Stimulated activated CD4-positive, alpha-beta T cell treated with anti-CD3 and anti-CD28 coated beads, Interleukin-1b, Interleukin-23, amount 100 ng/mL, for 24 hours (primary cell): ENCODE measurements at regions not wholly inside any gene's neighbourhood (a gene's known extent, or its start where the extent isn't known, plus 50 kb on each side); places are given as distances from the start of the nearest gene placed in this dataset.

Experiments
- DNase-seq, 4 experiments: peaks; one replicate each; pipeline ENCODE4 v3.0.0-alpha.2; 2020; ENCODE audit warnings: low read depth in 4 of 4, low spot score in 1 of 4

DNA sequence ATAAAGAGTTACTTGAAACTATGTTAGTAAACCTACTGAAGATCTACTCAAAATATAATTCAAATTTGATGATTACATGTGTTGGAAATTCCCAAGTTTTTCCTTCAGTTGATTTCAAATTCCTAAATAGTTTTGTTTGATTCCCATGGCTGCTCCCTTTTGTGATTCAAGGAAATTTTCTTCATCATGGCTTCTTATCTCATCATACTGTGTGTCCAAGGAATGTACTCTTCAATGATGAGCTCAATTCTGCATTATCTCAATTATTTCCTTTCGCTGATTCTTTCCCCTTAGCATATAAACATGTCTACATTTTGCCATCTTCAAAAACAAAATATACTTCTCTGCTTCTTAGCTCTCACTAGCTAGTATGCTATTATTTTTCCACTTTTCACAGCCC is 460.4 kb upstream of the NAALADL2 start:
- no peak for DNase-seq

DNA sequence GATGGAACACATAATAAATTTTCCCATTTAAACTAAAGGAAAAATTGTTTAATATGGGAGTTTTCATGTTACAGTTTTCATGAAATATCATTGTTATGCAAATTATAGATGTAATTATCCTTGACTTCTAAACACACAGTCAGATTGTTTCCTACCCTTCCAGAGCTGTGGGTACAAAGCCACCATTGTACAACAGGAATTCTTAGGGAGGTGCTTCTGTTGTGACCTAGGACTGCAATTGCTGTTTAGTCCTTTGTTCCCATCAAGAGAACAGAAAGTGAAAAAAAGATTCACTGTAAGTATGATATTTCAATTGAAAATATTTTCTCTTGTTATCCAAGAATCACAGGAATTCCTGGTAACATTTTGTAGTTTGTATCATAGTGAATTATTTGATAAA is 455.3 kb upstream of the NAALADL2 start:
- no peak for DNase-seq

DNA sequence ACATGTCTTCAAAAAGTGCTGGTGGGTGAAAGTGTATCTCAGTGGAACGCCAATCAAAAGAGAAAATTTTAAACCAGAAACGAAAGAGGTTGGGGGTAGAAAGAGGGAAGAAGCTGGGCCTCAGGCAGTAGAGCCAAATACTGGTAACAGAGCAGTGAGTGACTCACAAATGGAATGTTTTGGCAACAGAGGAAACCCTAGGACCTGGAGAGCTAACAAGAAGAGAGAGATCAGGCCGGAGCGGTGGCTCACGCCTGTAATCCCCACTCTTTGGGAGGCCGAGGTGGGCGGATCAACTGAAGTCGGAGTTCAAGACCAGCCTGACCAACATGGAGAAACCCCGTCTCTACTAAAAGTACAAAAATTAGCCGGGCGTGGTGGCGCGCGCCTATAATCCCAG is 450.8 kb upstream of the NAALADL2 start:
- no peak for DNase-seq

DNA sequence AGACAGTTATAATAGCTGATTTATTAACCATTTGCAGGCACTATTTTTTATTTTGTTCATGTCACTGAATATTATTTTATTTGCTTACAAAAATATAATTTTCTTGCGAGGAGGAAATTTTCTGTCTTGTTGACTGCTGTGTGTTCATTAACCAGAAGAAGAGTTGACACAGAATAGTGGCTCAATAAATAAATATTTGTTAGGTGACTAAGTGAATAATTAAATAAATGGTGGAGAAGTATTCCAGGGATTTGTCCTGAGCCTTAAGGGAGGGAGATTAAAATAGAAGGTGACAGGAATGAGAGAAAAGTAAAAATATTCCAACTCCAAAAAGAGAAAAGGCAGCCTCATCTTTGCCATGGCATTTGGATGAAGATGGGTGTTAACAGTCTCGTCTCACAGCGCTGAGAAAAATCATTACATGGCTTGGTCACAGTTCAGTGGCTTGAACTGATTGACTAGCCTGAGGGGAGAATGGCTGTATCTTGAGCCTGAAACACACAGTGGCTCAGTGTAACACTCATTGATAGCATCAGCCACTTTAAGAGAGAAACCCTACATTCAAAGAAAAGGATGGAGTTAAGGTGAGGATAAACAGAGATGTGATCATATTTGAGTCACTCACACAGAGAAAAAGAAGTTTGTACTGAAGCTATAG is 449.9 kb upstream of the NAALADL2 start:
- no peak for DNase-seq

DNA sequence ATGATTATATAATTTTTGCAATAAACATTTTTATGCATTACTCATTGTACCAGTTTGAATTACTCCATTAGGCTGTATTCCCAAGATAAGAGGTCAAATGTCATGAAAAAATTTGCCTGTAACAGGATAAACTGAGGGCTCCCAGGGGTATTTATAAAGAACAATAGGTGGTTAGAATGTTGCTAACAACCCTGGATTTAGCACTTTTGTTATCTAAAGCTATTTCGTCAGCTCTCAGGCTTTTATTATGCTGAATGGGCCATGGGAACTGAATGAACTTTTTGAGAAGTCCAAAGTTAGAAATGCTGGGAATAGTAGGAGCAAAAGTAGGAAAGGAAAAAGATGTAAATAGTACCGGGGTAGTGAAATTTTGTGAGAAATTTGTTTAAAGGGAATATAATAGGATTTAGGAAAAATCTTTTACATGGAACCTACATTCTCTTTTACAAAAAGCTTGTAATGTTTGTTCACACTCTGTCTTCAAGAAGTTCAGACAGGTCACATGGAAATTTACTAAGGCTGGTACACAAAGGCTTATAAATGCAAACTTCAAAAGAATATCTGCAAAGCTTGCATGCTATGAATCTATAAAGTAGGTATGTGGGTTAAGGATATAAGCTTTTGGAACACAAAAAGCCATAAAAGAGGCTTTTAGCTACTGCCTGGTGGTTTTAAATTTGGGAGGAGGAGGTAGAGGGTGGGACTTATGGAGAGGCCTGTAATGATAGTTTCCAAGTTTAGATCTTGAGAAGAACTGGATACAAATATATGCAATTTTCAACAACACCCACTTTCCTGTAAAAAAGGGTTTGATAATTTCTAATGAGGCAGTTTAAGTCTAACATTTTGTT is 445.8 kb upstream of the NAALADL2 start:
- no peak for DNase-seq

DNA sequence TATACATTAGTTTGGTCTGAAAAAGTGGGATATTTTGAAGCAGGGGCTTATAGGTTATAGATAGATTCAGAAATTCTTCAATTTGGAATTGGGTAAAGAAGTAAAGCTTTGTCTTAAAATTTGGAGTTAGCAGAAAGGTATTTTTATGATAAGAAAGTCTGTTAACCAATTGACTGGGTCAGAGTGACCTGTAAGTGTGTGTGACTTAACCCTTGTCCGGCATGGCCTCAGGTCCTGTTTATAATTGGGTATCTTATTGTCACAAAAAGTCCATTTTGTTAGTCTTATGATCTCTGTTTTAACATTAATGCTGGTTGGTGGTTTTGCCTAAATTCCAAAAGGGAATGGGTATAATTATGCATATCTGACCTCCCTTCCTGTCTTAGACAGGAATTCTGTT is 444.2 kb upstream of the NAALADL2 start:
- no peak for DNase-seq

DNA sequence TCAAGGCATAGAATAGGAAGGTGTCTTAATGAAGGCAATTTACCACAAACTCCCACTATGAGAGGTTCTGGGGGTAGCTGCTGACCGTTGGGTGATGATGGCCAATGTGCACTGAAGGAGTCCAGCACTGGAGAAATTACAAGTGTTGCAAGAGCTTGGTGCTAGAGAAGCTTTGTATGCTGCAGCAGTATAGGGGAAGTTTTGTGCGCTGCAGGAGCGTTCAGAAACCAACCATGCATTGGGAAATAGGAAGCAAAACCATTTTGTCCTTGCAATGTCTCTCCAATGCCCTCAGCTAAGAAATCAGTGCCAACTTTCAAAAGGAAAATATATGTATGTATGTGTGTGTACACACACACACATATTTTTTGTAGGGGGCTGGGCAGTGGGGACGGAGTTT is 441.6 kb upstream of the NAALADL2 start:
- DNase-seq: no peak

DNA sequence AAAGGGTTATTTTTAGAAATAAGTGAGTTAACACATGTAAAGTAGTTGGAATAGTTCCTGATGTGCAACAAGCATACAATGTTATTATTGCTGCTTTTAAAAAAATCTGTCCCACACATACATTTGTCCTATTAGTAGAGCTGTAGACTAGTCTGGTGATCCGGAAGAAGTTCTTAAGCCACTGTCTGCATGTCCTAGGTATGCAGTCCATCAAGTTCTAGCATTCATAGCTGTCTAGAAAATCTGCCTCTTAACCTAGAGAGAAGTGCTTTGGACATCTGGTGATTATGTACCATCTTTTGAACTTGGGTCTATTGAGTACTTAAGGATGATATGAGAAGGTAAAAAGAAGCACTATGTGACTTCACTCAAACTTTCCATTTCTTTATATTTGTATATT is 439.9 kb upstream of the NAALADL2 start:
- no peak for DNase-seq

DNA sequence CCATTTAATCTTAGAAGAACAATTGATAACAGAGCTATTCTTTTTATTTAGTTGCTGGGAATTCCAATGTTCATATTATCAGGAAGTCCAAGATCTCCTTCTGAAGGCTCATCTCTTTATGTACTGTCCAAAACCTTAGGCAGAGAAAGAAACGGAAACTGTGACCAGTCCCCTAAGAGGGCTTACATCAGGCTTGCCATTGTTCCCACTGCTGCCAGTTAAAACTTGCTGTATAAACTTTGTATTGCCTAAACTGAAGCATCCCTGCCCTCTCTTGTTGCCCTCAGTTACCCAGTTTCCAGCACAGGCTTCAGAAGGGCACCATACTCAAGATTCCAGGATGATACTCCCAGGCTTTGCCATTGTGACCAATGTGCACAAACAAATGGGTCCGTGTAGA is 435.2 kb upstream of the NAALADL2 start:
- DNase-seq: no peak

DNA sequence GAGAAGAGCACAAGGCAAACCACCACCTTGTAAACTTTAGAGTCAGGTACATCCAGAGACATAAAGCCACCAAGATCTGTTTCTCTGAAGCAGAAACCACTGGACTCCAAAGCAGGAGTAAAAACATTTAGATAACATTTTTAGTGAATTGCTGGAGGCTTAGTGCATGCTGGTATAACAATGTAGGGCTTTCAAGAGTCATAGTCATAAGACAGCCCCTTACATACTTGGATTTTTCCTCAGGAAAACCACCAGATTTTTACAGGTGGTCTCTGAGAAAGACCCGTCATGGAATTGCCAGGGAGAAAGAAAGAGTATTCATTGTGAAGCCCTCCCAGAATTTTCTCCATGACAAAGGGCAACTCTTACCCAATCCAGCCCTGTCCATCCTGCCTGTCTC is 434.5 kb upstream of the NAALADL2 start:
- DNase-seq: no peak

DNA sequence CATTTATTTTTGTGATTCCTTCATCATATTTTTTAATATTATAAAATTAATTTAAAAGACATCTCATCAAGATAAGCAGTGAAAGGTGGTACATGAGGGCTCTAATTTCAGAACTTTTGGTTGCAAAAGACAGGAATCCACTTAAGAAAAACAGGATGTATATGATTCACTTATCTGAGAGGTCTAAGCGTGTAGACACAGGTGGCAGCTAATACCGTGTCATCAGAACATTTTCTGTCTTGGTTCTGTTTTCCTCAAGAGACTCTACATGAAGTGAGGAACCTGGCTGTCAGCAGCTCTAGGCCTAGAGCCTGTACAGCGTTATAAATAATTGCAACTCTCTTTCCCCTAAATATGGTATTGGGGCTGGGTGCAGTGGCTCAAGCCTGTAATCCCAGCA is 433.7 kb upstream of the NAALADL2 start:
- DNase-seq: no peak

DNA sequence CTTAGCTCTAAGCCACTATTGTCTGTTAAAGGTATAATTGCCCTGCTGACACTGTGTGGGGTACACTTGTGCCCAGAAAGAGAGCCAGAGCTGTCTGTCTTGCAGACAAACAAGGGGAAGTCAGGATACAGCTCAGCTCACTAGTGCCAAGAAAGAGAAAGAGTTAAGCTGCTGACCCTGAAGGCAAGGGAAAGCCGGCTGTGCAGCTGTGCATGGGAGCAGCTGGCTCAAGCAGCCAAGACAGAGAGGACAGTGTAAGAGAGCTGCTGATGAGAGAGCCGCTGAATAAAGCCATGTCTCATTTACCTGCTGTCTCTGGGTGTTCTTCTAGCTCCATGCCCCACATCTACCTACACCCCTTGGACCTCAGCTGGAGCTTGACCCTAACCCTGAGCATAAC is 428.1 kb upstream of the NAALADL2 start:
- no peak for DNase-seq

DNA sequence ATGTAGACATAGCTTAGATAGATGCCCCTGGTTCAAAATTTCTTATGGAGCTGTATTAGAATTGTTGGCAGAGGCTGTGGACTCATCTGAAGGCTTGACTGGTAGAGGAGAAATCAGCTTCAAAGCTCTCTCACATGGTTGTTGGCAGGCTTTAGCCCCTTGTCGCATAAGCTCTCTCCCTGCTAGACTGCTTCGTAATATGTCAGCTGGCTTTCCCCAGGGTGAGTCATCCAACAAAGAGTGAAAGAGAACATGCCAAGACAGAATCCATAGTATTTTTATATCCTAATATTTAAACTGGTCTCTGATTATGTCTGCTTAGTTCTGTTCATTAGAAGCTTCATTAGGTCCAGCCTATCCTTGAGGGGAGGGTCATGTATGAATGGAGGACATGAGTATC is 427.4 kb upstream of the NAALADL2 start:
- DNase-seq: no peak

DNA sequence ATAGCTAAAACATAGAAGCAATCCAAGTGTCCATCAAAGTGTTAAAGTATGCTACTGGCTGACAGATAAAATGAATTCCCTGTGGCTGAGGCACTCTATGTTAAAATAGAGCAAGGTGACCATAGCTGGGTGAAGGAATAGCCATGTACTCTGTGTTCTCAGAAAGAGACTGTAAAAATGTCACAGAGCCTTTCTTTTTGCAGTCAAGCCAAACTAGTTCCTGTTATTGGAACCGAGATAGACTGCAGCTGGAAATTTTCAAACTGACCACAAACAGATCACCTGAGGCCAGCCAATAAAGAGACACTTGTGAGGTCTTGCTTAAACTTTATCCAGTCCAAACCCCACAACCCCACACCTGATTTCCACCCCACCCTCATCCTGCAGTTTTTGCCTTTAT is 422.8 kb upstream of the NAALADL2 start:
- DNase-seq: no peak

DNA sequence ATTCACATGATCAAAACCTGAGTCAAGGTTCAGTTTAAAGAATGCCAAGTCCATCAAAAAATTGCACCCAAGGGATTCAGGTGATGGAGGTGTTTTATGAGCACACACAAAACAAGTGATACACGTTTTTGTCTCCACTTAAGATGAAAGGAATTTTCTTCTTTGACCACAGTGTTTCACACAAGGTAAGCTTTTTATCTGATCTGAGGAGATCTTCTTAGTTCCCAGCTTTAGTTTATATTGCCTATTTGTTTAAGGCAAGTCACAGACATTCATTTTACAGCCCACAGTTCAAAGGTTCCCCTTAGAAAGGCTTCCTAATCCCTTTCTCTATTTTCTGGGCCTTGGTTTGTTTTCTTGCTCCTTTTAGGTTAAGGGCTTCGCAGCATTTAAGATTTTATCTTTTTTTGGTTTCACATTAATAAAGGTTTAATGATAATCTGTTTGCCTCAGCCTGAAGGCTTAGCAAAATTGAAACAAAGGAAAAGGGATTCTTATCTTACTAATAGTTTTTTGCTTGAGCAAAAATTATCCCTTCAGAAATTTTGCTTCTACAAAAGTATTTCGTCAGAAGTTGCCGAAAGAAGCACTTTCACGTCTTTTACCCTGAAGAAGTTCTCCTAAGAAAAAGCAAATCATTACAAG is 420.5 kb upstream of the NAALADL2 start:
- DNase-seq: no peak

DNA sequence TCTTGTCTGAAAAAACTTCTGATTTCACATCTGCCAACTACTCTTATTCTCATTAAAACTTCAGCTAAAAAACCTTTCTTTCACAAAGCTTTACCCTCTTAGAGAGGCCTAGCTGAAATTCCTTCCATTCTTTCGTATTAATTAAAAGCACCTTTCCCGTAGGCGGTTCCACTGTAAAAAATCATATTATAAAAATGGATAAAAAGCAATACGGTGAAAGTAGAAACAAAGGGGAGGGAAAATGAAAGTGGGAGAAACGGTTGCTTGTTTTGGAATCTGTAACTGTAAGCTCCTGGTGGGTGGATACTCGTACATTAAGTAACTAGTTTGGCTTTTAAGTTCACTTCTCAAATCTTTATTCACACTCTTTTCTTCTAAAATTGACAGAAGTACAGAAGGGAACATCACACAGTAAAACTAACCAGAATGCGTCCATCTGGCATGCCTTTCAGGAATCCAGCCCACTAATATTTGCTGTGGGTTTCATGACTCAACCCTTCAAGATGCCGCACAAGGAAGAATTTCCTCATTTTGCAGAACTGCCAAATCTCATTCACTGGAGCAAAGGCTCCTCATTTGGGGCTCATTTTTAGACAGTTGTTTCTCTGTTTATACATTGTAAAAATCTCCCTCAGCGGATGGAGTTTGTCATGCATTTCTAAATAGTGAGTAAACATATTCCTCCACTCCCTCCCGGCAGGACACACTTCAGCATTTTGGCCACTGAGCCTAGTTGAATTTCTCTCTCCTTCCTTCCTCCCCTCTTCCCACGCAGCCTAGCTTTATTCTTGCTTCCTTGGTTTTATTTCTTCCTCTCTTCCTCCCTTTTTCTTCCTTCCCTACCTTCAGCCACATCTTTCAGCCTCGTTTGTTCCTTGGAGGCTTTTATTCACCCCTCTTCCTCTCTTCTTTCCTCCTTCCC is 419.5 kb upstream of the NAALADL2 start:
- DNase-seq: no peak

DNA sequence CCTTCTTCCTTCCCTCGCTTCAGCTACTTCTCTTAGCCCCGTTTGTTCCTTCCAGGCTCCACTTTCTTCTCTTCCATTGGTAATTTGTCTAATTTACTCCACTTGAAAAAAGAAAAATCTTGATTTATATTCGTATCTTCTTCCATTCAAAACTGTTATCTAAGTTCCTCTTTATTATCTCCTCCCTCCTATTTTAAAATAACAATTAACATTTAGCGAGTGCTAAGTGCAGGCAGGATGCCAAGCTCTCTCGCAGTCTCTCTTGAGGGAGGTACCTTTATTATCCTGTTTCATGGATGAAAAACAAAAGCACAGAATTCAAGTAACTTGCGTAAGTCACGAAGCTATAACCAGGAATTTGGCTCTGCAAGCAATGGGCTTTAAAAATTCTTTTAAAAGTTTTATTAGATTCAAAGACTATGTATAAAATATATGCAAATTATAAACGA is 418.9 kb upstream of the NAALADL2 start:
- no peak for DNase-seq

DNA sequence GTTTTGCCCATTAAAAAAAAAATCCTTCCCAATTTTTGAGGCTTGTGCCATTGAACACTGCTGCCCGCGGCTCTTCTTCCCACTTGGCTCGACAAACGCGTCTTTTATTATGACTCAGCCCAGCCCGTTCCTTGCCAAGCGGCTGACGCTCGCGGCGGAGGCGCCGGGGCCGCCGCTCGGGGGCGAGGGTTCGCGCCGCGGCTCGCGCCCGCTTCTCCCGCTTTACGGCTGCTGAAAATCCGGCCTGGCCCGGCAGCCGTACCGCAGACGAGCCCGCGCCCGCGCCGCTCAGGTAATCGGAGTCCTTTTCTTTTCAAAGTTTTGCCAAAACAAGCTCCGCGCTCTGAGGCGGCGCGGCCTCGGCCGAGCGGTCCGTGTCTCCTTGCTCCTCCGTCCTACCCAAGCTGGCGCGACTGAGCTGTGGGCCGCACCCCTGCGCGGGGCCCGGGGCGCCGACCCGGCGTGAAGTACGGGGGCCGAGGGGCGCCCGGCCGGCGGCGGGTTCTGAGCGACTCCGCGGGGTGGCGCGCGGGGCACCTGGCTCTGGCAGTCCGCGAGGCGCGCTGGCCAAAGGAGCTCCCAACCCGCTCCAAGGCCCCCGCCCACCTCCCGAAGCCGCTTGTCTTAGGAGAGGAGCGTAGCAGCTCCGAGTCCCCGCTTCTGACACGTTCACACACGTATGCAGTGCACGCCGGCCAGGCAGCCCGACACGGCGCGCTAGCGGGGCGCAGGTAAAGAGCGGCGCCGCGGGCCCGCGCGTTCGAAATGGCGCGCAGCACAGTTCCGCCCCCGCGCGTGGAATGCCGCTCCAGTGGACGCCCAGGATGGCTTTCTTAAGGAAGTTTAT is 418.2 kb upstream of the NAALADL2 start:
- DNase-seq: peak in 3 of 4 experiments; percentile 7 to 43 (median 39)

DNA sequence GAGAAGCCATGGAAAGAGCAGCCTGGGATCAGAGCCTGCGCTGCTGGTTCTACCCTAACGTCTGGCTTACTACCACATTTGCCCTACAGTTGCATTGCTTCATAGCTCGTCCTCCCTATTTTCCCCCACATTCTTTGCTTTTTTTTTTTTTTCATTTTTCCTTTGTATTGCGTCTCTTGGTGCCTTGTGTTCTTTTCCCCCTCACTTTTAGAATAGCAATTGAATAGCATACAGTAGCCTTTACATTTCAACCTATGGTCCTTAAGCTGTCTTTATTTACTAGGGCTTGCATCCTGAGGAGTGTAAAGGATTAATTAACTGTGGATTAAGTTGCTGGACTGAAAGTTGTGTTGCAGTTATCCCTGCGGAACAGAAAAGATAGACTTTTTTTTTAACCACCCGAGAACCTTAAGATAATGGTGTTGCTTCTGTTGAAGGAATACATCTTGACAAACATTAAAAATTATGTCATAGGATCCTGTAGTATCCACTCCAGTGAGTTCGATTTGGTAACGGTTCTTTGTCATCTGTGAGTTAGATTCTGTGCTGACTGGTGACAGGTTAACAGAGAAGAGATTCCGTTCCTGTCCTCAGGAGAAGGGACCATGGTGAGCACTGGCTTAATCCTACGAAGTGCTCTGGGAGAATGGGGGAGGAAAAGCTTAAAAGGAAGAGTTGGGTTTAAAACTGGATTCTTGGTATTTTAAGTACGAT is 417.4 kb upstream of the NAALADL2 start:
- DNase-seq: no peak

DNA sequence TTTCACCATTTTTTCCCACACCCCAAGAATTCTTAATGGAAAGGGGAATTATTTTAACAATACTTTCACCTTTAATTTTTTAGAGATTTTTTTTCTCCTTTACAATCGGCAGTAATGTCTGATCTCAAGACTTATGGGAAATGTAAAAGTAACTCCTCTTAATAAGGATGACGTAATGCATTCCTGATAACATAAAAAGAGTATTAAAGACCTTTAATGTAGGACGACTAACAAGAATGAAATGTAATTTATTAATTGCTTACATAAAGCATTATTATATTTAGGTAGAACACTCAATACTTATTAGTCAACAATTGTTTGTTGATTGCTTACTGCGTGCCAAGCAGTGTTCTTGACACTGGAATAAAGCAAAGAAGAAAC is 416.8 kb upstream of the NAALADL2 start:
- no peak for DNase-seq
